OCI-LY3 (cell line): ENCODE measurements at regions not wholly inside any gene's neighbourhood (a gene's known extent, or its start where the extent isn't known, plus 50 kb on each side); places are given as distances from the start of the nearest gene placed in this dataset.

Source experiments
- EZH2phosphoT487 ChIP-seq: fragments of 200-600 bp; shearing (Covaris generic); IDR thresholded peaks from 2 replicates; pipeline ENCODE4 v1.6.1; 2018; ENCODE audit warnings: antibody characterized with exemption, mixed run types, low read depth
- TF ChIP-seq, protein P1 (sequence below): fragments of 200-600, 300-600 bp; sonication (generic); IDR thresholded peaks from 2 replicates; pipeline ENCODE4 v1.5.1; 2014; ENCODE audit warnings: antibody characterized with exemption, low read length, low read depth

GRCh38 chr2:236728916-236729670, 159.5 kb downstream of the ACKR3 start:
- TF ChIP-seq, protein P1, sequence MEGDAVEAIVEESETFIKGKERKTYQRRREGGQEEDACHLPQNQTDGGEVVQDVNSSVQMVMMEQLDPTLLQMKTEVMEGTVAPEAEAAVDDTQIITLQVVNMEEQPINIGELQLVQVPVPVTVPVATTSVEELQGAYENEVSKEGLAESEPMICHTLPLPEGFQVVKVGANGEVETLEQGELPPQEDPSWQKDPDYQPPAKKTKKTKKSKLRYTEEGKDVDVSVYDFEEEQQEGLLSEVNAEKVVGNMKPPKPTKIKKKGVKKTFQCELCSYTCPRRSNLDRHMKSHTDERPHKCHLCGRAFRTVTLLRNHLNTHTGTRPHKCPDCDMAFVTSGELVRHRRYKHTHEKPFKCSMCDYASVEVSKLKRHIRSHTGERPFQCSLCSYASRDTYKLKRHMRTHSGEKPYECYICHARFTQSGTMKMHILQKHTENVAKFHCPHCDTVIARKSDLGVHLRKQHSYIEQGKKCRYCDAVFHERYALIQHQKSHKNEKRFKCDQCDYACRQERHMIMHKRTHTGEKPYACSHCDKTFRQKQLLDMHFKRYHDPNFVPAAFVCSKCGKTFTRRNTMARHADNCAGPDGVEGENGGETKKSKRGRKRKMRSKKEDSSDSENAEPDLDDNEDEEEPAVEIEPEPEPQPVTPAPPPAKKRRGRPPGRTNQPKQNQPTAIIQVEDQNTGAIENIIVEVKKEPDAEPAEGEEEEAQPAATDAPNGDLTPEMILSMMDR, result no peak
- TF ChIP-seq EZH2phosphoT487, result no peak
